HepG2 (cell line): ENCODE measurements at regions not wholly inside any gene's neighbourhood (a gene's known extent, or its start where the extent isn't known, plus 50 kb on each side); places are given as distances from the start of the nearest gene placed in this dataset.
A peak's percentile ranks its signal among the peaks of the same experiment; 100 is the strongest.

ENCODE experiments used
- ATAC-seq: fragments of 200-7000 bp; cut with Tn5 transposase; 3 replicates; pipeline ENCODE4 v1.9.1; 2020; ENCODE audit warnings: mild to moderate bottlenecking, moderate library complexity
- BruUV-seq: library from RNA; stranded (reverse); fragments of 400-500 nt; replicated peaks from 2 replicates; lab custom pipeline; 2021; lab: Mats Ljungman, UMichigan
- CTCF ChIA-PET: fragments of 300-600 bp; formaldehyde crosslinking; extraction: SDS; loops from one replicate; lab custom pipeline; 2021; ENCODE audit warnings: low total read pairs, inconsistent platforms, low intra/inter-chr PET ratio; lab: Yijun Ruan, JAX
- POLR2A ChIA-PET: fragments of 350-600 bp; sonication (Branson Sonifier 250); formaldehyde crosslinking; loops from one replicate; lab custom pipeline; 2020; ENCODE audit warnings: antibody characterized with exemption, inconsistent platforms; lab: Yijun Ruan, JAX
- DNase-seq: peaks from one replicate; pipeline ENCODE4 v3.0.0-alpha.2; 2015; ENCODE audit warnings: low spot score
- FAIRE-seq: peaks from 3 replicates; lab custom pipeline; 2011; peaks lifted over from hg19 to GRCh38; lab: Jason Lieb, UNC
- H2AFZ ChIP-seq: one replicate; pipeline ENCODE4 v1.6.1; 2011; ENCODE audit warnings: low read length, inconsistent platforms
- H3K27ac ChIP-seq: fragments of 300-600 bp; 3 replicates; pipeline ENCODE4 v1.8.0; 2011; ENCODE audit warnings: mixed run types, mild to moderate bottlenecking, mixed read lengths, low read length, inconsistent platforms; ENCODE audit not compliant: insufficient read depth; ENCODE audit errors: extremely low read length
- H3K27me3 ChIP-seq, 2 experiments: fragments of 200-600 bp in 1 of 2; 2 replicates in 1 of 2; 3 replicates in 1 of 2; pipeline versions ENCODE4 v1.6.0 to v1.8.0; 2011; ENCODE audit warnings: low read length in 2 of 2, mild to moderate bottlenecking in 2 of 2, moderate library complexity in 2 of 2, inconsistent platforms in 1 of 2; ENCODE audit not compliant: insufficient read depth in 2 of 2, control insufficient read depth in 1 of 2
- H3K36me3 ChIP-seq, 2 experiments: fragments of 200-600 bp in 1 of 2; replicated peaks in 1 of 2; 2 replicates in 1 of 2; 3 replicates in 1 of 2; pipeline versions ENCODE4 v1.5.1 to v1.8.0; 2011; ENCODE audit warnings: low read length in 2 of 2, inconsistent platforms in 1 of 2; ENCODE audit not compliant: insufficient read depth in 2 of 2, control insufficient read depth in 1 of 2
- H3K4me1 ChIP-seq: 2 replicates; pipeline ENCODE4 v1.5.1; 2012; ENCODE audit warnings: low read length, inconsistent platforms; ENCODE audit not compliant: insufficient read depth
- H3K4me2 ChIP-seq: 2 replicates; pipeline ENCODE4 v1.6.0; 2011; ENCODE audit warnings: low read depth, low read length, inconsistent platforms
- H3K4me3 ChIP-seq, 3 experiments: fragments of 200-600 bp in 1 of 3; sonication (generic), shearing (Covaris generic) in 1 of 3; replicated peaks in 1 of 3; 2 replicates each; pipeline ENCODE4 v1.5.1; 2011 to 2016; ENCODE audit warnings: low read length in 3 of 3, inconsistent platforms in 2 of 3, low read depth in 2 of 3, mild to moderate bottlenecking in 2 of 3, control low read depth in 1 of 3, mixed read lengths in 1 of 3; ENCODE audit not compliant: insufficient read depth in 1 of 3
- H3K79me2 ChIP-seq: one replicate; pipeline ENCODE4 v1.6.1; 2011; ENCODE audit warnings: low read length, inconsistent platforms; ENCODE audit not compliant: insufficient read depth
- H3K9ac ChIP-seq: 2 replicates; pipeline ENCODE4 v1.6.0; 2011; ENCODE audit warnings: mild to moderate bottlenecking, low read depth, low read length, inconsistent platforms; ENCODE audit not compliant: insufficient read depth
- H3K9me3 ChIP-seq: 2 replicates; pipeline ENCODE4 v1.5.1; 2012; ENCODE audit warnings: mild to moderate bottlenecking, low read length
- H4K20me1 ChIP-seq: 2 replicates; pipeline ENCODE4 v1.6.0; 2011; ENCODE audit warnings: inconsistent platforms, mild to moderate bottlenecking, low read length, moderate library complexity; ENCODE audit not compliant: insufficient read depth
- CENPT ChIP-seq: sonication (generic); formaldehyde crosslinking; IDR thresholded peaks from 2 replicates; pipeline ENCODE4 v1.8.0; 2022; ENCODE audit warnings: low read depth, mild to moderate bottlenecking, moderate library complexity, missing genetic modification reagents
- CERS6 ChIP-seq: sonication (generic); formaldehyde crosslinking; IDR thresholded peaks from 2 replicates; pipeline ENCODE4 v1.5.0; 2020; ENCODE audit warnings: missing genetic modification reagents
- MLLT10 ChIP-seq: sonication (generic); formaldehyde crosslinking; IDR thresholded peaks from 2 replicates; pipeline ENCODE4 v1.4.0; 2020; ENCODE audit warnings: missing genetic modification reagents
- NFE2 ChIP-seq: sonication (generic); formaldehyde crosslinking; IDR thresholded peaks from 2 replicates; pipeline ENCODE4 v1.4.0; 2020; ENCODE audit warnings: missing genetic modification reagents
- SIX4 ChIP-seq: sonication (generic); formaldehyde crosslinking; IDR thresholded peaks from 2 replicates; pipeline ENCODE4 v1.4.0; 2020; ENCODE audit warnings: missing genetic modification reagents
- ZNF629 ChIP-seq: sonication (generic); formaldehyde crosslinking; conservative IDR thresholded peaks from 2 replicates; pipeline ENCODE4 v1.5.0; 2020; ENCODE audit warnings: missing genetic modification reagents
- ZNF768 ChIP-seq: sonication (generic); formaldehyde crosslinking; IDR thresholded peaks from 2 replicates; pipeline ENCODE4 v1.4.0; 2020; ENCODE audit warnings: missing genetic modification reagents
- WGBS: methylation state at CpG from one replicate; pipeline ENCODE4 v1.1.6; 2017; ENCODE audit warnings: low lambda C conversion rate; 5-methylcytosine and 5-hydroxymethylcytosine counted together
- in situ Hi-C: cut with HindIII; loops from 2 replicates; pipeline ENCODE4 v1.10.0; 2017; ENCODE audit warnings: low pct_unique_long_range_greater_than_20kb; ENCODE audit not compliant: extremely low pct_ligation_motif_present
- intact Hi-C: fragments of 100-400 bp; cut with micrococcal nuclease; formaldehyde crosslinking; loops from one replicate; pipeline ENCODE4 v1.10.0; 2022; ENCODE audit not compliant: unreplicated experiment

GRCh38 chr9:129350143-129350935 lies 172.3 kb upstream of the IER5L start:
- H3K27me3 ChIP-seq: peaks cover 4 to 13% of the 10 kb centered on the region in 2 experiments; a peak in 2 of 5 replicates
- no peak overlapping the region for H3K4me3 ChIP-seq
- no peaks in the 10 kb centered on the region for H4K20me1 ChIP-seq
- H3K36me3 ChIP-seq: no peaks in the 10 kb centered on the region
- BruUV-seq: no TSS peak
- no peak overlapping the region for H2AFZ ChIP-seq
- DNase-seq (no peak), FAIRE-seq (no peak), ATAC-seq (peak; percentile 16; the same call in 1 of the 3 replicates)
- POLR2A ChIA-PET: no interaction called here
- H3K4me1 ChIP-seq: peaks cover 48% of the 10 kb centered on the region
- peaks cover 4% of the 10 kb centered on the region for H3K9me3 ChIP-seq
- H3K27ac ChIP-seq: no peak overlapping the region
- WGBS: 54% methylated on average over 23 of the region's 25 CpGs
- in situ Hi-C loops: no loop called here
- CTCF ChIA-PET: no interaction called here
- H3K9ac ChIP-seq: no peak overlapping the region
- H3K4me2 ChIP-seq: no peak overlapping the region
- intact Hi-C loops: no loop called here
- TF ChIP-seq ZNF629 (CRISPR knock-in tag): peak; percentile 32; the same call in 1 of the 2 replicates
- TF ChIP-seq CERS6: no peak
- TF ChIP-seq CENPT (CRISPR knock-in tag): no peak
- no peak for TF ChIP-seq NFE2 (CRISPR knock-in tag)
- no peak for TF ChIP-seq MLLT10 (CRISPR knock-in tag)
- H3K79me2 ChIP-seq: no peaks in the 10 kb centered on the region

- ChIA-PET POLR2A (no interaction called here), CTCF (no interaction called here)
- Histone ChIP-seq H3K27ac (no peak overlapping the region), H3K4me1 (peaks cover 55% of the 10 kb centered on the region), H3K9ac (no peak overlapping the region), H3K79me2 (no peaks in the 10 kb centered on the region), H3K4me2 (no peak overlapping the region), H3K9me3 (no peaks in the 10 kb centered on the region), H4K20me1 (no peaks in the 10 kb centered on the region), H3K27me3 (peaks cover 4 to 13% of the 10 kb centered on the region in 2 experiments; a peak in 2 of 5 replicates), H3K4me3 (no peak overlapping the region), H3K36me3 (no peaks in the 10 kb centered on the region), H2AFZ (no peak overlapping the region)
- DNase-seq (no peak), FAIRE-seq (no peak), ATAC-seq (no peak)
- in situ Hi-C loops: no loop called here
- BruUV-seq: no TSS peak
- WGBS: 60% methylated on average over 1 of the region's 5 CpGs
- intact Hi-C loops: loop anchor here (10.0 kb wide), 2 partner anchors 95 to 175 kb away; partner anchors contain the start of gene IER5L
- TF ChIP-seq ZNF768 (peak; percentile 93), SIX4 (no peak)
Measured at GRCh38 chr9:129349665-129349947, 171.5 kb upstream of the IER5L start.
